ENCODE measurements at regions not wholly inside any gene's neighbourhood (a gene's known extent, or its start where the extent isn't known, plus 50 kb on each side); places are given as distances from the start of the nearest gene placed in this dataset.

- BruUV-seq (replicated peaks), result no TSS peak
- H3K4me3 ChIP-seq (replicated peaks in 1 of 3; ENCODE audit: insufficient read depth in 1 of 3, low read depth in 1 of 3, low read length in 3 of 3), result no peak overlapping the region
- no peak overlapping the region for H2AFZ ChIP-seq (ENCODE audit: low read depth, low read length)
- no peaks in the 10 kb centered on the region for H3K79me2 ChIP-seq (ENCODE audit: control insufficient read depth, insufficient read depth, low read length)
- no peaks in the 10 kb centered on the region for H3K36me3 ChIP-seq (ENCODE audit: control insufficient read depth in 2 of 2, extremely low read depth in 1 of 2, insufficient read depth in 2 of 2, low read length in 2 of 2)
- no peak overlapping the region for H3K4me2 ChIP-seq (ENCODE audit: insufficient read depth, low read length)
- CTCF ChIA-PET, result interaction anchor here (0.6 kb wide), 1 partner anchor 39 kb away, joined by 3 read pairs; no protein-coding TSS in a partner anchor
- no peaks in the 10 kb centered on the region for H3K9me3 ChIP-seq (replicated peaks; ENCODE audit: control insufficient read depth, insufficient read depth, low read length)
- DNase-seq (ENCODE audit: low read depth, low spot score) (no peak), FAIRE-seq (no peak)
- no peak overlapping the region for H3K27ac ChIP-seq (ENCODE audit: insufficient read depth, low read depth, low read length)
- TF ChIP-seq FOS (IDR thresholded peaks at IDR 0.05; ENCODE audit: borderline replicate concordance, insufficient read depth, low read length), result no peak
- TF ChIP-seq CTCF (IDR thresholded peaks at IDR 0.05; ENCODE audit: extremely low read depth in 1 of 2, insufficient read depth in 1 of 2, low read depth in 1 of 2, low read length in 2 of 2), result no peak
- no peak for TF ChIP-seq POLR2AphosphoS5 (IDR thresholded peaks at IDR 0.05; ENCODE audit: insufficient read depth, low read depth, low read length)
- TF ChIP-seq GATA2 (IDR thresholded peaks at IDR 0.05; ENCODE audit: insufficient read depth, insufficient read length, low read depth, low read length), result no peak
- TF ChIP-seq MYC (IDR thresholded peaks at IDR 0.05; ENCODE audit: low read depth, low read length), result no peak
- no peak for TF ChIP-seq POLR2A (IDR thresholded peaks at IDR 0.05; ENCODE audit: low read depth, low read length)
- no peak for TF ChIP-seq EZH2 (IDR thresholded peaks at IDR 0.05; ENCODE audit: borderline replicate concordance, low read depth, low read length, severe bottlenecking)
- TF ChIP-seq MAX (IDR thresholded peaks at IDR 0.05; ENCODE audit: insufficient read depth, insufficient read length), result no peak
- TF ChIP-seq JUN (IDR thresholded peaks at IDR 0.05; ENCODE audit: borderline replicate concordance, insufficient read depth, insufficient read length, low read depth), result no peak
- H3K27me3 ChIP-seq (ENCODE audit: control insufficient read depth in 2 of 2, insufficient read depth in 2 of 2, low read length in 2 of 2), result peaks cover 2 to 3% of the 10 kb centered on the region in 2 experiments
- intact Hi-C loops (cut with micrococcal nuclease), result no loop called here
- POLR2A ChIA-PET, result no interaction called here
- H4K20me1 ChIP-seq (replicated peaks; ENCODE audit: control insufficient read depth, extremely low read depth, insufficient read depth, low read length), result no peaks in the 10 kb centered on the region
- no peak overlapping the region for H3K9ac ChIP-seq (replicated peaks; ENCODE audit: extremely low read depth, insufficient read depth, low read length)
- dilution Hi-C loops (cut with MboI; ENCODE audit: extremely low pct_ligation_motif_present, low sequenced_read_pairs), result no loop called here
- no peaks in the 10 kb centered on the region for H3K4me1 ChIP-seq (ENCODE audit: control insufficient read depth, extremely low read depth, insufficient read depth, low read length)
- no peaks in the 10 kb centered on the region for H3K9me1 ChIP-seq (replicated peaks; ENCODE audit: control insufficient read depth, extremely low read depth, insufficient read depth, low read length)
Observed at GRCh38 chr14:59097681-59098080, 90.8 kb upstream of the DAAM1 start.
